Breast epithelium (tissue), 4 donors: ENCODE measurements at regions not wholly inside any gene's neighbourhood (a gene's known extent, or its start where the extent isn't known, plus 50 kb on each side); places are given as distances from the start of the nearest gene placed in this dataset.

ENCODE experiments used
- DNase-seq, 2 donors: peaks; one replicate each; pipeline ENCODE4 v3.0.0-alpha.2; 2019; ENCODE audit warnings: low spot score in 2 of 2
- H3K27ac ChIP-seq, 2 donors: fragments of 200-600 bp; sonication (generic) in 1 of 2; one replicate each; pipeline ENCODE4 v1.5.1; 2016 to 2019; ENCODE audit warnings: mild to moderate bottlenecking in 1 of 2
- H3K27me3 ChIP-seq, 2 donors: fragments of 200-600 bp; sonication (generic) in 1 of 2; one replicate each; pipeline versions ENCODE4 v1.5.1 to v1.6.0; 2017 to 2019; ENCODE audit warnings: control low read depth in 1 of 2, mild to moderate bottlenecking in 1 of 2
- H3K36me3 ChIP-seq: fragments of 200-600 bp; one replicate; pipeline ENCODE4 v1.5.1; 2019
- H3K4me1 ChIP-seq, 2 donors: fragments of 200-600 bp; sonication (generic); one replicate each; pipeline ENCODE4 v1.5.1; 2016 to 2019; ENCODE audit warnings: control low read depth in 1 of 2
- H3K4me3 ChIP-seq, 3 donors: fragments of 200-600 bp; sonication (generic); 1 replicate in 2 of 3; 2 replicates in 1 of 3; pipeline ENCODE4 v1.5.1; 2016 to 2019; ENCODE audit warnings: mild to moderate bottlenecking in 3 of 3, moderate library complexity in 2 of 3
- H3K9me3 ChIP-seq, 2 donors: fragments of 200-600 bp; sonication (generic) in 1 of 2; one replicate each; pipeline ENCODE4 v1.5.1; 2016 to 2019; ENCODE audit warnings: control low read depth in 1 of 2
- POLR2A ChIP-seq: fragments of 450-650 bp; IDR thresholded peaks from one replicate; pipeline ENCODE4 v1.6.1; 2016; ENCODE audit warnings: antibody characterized with exemption, mild to moderate bottlenecking, moderate library complexity
- POLR2AphosphoS5 ChIP-seq, 3 donors: sonication (generic); formaldehyde crosslinking; IDR thresholded peaks; one replicate each; pipeline ENCODE4 v1.6.1; 2017; ENCODE audit warnings: antibody characterized with exemption in 3 of 3
- intact Hi-C: fragments of 100-400 bp; cut with DNase I; formaldehyde crosslinking; loops from one replicate; pipeline ENCODE4 v1.15.1; 2023; ENCODE audit warnings: low total_unique reads
- TF ChIP-seq, protein P1 (sequence below), 3 donors: fragments of 450-650 bp; IDR thresholded peaks; one replicate each; pipeline ENCODE4 v1.5.1; 2016 to 2017; ENCODE audit warnings: antibody characterized with exemption in 3 of 3, mild to moderate bottlenecking in 3 of 3, moderate library complexity in 3 of 3

DNA sequence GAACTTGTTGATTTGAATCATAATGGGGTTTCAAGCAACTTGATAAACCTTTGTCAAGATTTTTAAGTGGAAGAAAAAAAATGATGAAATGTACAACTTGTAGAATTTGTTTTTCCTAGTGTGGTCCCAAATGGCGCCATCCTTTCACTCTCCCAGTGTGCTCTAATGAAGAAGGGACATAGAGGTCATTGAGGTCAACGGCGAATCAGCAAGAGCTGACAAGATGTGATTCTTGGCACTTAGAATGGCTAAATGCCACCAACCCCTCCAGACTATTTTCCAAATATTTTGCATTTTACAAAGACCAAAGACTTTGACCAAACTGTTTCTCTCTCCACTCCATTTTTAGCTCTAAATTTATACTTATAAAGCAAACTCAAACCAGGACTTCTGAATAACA, 320.2 kb upstream of the MME start:
- Histone ChIP-seq H3K4me3 (no peak overlapping the region), H3K4me1 (no peaks in the 10 kb centered on the region), H3K27me3 (no peaks in the 10 kb centered on the region), H3K36me3 (no peaks in the 10 kb centered on the region), H3K9me3 (no peaks in the 10 kb centered on the region), H3K27ac (no peak overlapping the region)
- intact Hi-C loops = no loop called here
- TF ChIP-seq POLR2AphosphoS5 (IDR thresholded peaks at IDR 0.05) (no peak), POLR2A (no peak)
- TF ChIP-seq, protein P1, sequence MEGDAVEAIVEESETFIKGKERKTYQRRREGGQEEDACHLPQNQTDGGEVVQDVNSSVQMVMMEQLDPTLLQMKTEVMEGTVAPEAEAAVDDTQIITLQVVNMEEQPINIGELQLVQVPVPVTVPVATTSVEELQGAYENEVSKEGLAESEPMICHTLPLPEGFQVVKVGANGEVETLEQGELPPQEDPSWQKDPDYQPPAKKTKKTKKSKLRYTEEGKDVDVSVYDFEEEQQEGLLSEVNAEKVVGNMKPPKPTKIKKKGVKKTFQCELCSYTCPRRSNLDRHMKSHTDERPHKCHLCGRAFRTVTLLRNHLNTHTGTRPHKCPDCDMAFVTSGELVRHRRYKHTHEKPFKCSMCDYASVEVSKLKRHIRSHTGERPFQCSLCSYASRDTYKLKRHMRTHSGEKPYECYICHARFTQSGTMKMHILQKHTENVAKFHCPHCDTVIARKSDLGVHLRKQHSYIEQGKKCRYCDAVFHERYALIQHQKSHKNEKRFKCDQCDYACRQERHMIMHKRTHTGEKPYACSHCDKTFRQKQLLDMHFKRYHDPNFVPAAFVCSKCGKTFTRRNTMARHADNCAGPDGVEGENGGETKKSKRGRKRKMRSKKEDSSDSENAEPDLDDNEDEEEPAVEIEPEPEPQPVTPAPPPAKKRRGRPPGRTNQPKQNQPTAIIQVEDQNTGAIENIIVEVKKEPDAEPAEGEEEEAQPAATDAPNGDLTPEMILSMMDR (IDR thresholded peaks at IDR 0.05) = no peak
- no peak for DNase-seq

DNA sequence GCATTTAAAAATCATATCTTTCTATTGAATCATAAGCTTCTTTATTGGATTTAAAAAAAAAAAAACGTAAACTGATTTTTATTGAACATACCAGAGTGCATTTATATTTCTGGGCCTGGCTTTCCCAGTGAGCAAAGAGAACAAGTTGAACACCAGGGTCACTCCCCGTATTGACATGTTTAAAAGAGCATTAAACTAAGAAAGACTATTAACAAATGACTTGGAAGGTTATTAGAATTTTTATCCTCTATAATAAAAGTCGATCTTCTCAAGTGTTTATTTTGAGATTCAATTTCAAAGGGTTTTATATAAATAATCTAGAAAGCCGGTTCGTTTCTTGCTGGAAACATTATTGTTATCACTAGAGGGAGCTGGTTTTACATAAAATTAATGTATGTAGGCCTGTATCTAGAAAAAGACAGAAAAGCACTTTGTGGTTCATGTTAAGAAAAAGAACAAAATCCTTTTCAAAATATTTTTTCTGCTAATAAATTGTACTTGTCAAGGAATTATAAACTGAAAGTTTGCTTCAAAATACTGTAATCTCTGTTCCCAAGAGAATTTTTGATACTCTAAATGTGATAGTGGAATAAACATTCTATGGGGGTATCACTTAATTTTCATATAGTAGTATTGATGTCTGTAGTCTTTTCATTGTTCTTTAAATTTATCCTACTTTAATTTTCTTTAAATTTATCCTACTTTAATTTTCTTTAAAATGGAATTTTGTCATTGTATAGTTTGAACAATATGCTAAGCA, 321.8 kb upstream of the MME start:
- no peaks in the 10 kb centered on the region for H3K4me1 ChIP-seq
- no peak for DNase-seq
- intact Hi-C loops = no loop called here
- H3K36me3 ChIP-seq = no peaks in the 10 kb centered on the region
- no peaks in the 10 kb centered on the region for H3K9me3 ChIP-seq
- no peak overlapping the region for H3K4me3 ChIP-seq
- no peak overlapping the region for H3K27ac ChIP-seq
- TF ChIP-seq, protein P1 (IDR thresholded peaks at IDR 0.05) = peak in 1 of 3 donors; percentile 28
- no peak for TF ChIP-seq POLR2AphosphoS5 (IDR thresholded peaks at IDR 0.05)
- no peaks in the 10 kb centered on the region for H3K27me3 ChIP-seq

DNA sequence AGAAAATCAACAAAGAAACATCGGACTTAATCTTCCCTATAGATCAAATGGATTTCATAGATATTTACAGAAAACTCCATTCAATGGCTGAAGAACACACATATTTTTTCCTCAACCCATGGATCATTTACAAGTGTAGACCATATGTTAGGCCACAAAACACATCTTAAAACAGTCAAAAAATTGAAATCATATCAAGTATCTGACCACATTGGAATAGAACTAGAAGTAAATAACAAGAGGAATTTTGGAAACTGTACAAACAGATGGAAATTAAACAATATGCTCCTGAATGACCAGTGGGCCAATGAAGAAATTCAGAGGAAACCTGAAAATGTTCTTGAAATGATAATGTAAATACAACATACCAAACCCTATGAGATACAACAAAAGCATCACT, 323.1 kb upstream of the GPR149 start:
- no peak for DNase-seq
- Histone ChIP-seq H3K36me3 (no peaks in the 10 kb centered on the region), H3K4me3 (no peak overlapping the region), H3K4me1 (no peaks in the 10 kb centered on the region), H3K27ac (no peak overlapping the region), H3K27me3 (no peaks in the 10 kb centered on the region), H3K9me3 (no peaks in the 10 kb centered on the region)
- intact Hi-C loops = no loop called here
- TF ChIP-seq POLR2A = no peak
- TF ChIP-seq, protein P1 (IDR thresholded peaks at IDR 0.05) = no peak
- no peak for TF ChIP-seq POLR2AphosphoS5 (IDR thresholded peaks at IDR 0.05)

DNA sequence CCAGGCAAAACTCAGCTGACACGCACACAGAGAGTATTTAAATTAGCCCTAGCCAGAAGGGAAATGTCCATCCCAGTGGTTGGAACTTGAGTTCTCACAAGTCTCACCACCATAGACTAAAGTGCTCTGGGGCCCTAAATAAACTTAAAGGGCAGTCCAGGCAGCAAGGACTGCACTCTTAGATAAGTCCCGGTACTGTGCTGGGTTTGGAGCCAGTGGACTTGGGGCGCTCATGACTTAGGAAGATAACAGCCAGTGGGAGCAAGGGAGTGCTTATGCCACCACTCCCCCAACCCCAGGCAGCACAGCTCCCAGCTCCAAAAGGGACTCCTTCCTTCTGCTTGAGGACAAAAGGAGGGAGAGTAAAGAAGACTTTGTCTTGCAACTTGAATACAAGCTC, 319.5 kb upstream of the GPR149 start:
- Histone ChIP-seq H3K4me3 (no peak overlapping the region), H3K27me3 (no peaks in the 10 kb centered on the region), H3K4me1 (no peaks in the 10 kb centered on the region), H3K27ac (no peak overlapping the region), H3K36me3 (no peaks in the 10 kb centered on the region), H3K9me3 (no peaks in the 10 kb centered on the region)
- DNase-seq = no peak
- intact Hi-C loops = no loop called here
- TF ChIP-seq POLR2A = no peak
- TF ChIP-seq, protein P1 (IDR thresholded peaks at IDR 0.05) = no peak
- no peak for TF ChIP-seq POLR2AphosphoS5 (IDR thresholded peaks at IDR 0.05)

DNA sequence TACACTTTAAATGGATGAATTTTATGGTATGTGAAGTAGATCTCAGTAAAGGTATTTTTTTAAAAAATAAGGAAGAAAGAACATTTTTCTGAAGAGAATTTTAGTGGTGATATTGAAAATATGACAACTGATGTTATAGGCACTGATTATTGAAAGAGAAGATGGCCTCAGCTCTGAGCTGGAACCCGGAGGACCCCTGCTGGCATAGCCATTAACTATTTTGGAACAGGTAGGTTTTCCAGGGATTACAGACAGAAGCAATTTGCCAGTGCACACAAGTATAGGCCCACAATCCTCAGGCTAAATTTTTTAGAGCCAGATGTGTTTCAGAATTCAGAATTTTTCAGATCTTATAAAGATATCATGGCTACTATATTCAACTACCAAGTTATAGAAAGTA, 315.9 kb upstream of the GPR149 start:
- intact Hi-C loops = no loop called here
- no peaks in the 10 kb centered on the region for H3K4me1 ChIP-seq
- no peak for DNase-seq
- no peaks in the 10 kb centered on the region for H3K27me3 ChIP-seq
- H3K9me3 ChIP-seq = peaks cover 5 to 8% of the 10 kb centered on the region in 2 donors
- H3K36me3 ChIP-seq = no peaks in the 10 kb centered on the region
- TF ChIP-seq POLR2AphosphoS5 (IDR thresholded peaks at IDR 0.05) = no peak
- TF ChIP-seq, protein P1 (IDR thresholded peaks at IDR 0.05) = no peak
- TF ChIP-seq POLR2A = no peak
- H3K27ac ChIP-seq = no peak overlapping the region
- H3K4me3 ChIP-seq = no peak overlapping the region
